ENCODE measurements at regions not wholly inside any gene's neighbourhood (a gene's known extent, or its start where the extent isn't known, plus 50 kb on each side); places are given as distances from the start of the nearest gene placed in this dataset.

- ATAC-seq (no peak), DNase-seq (ENCODE audit: low spot score) (no peak)
- Mint-ChIP-seq H3K36me3 (peaks cover 28% of the 10 kb centered on the region), H3K27me3 (ENCODE audit: low read depth) (peaks cover 8% of the 10 kb centered on the region), H3K4me3 (no peak overlapping the region), H3K9me3 (peaks cover 54% of the 10 kb centered on the region), H3K27ac (no peak overlapping the region), H3K4me1 (no peaks in the 10 kb centered on the region)
- POLR2A ChIA-PET, result no interaction called here
- CTCF ChIA-PET, result no interaction called here
- TF ChIP-seq E2F1 (CRISPR knock-in tag; IDR thresholded peaks at IDR 0.05) (no peak), ERG (CRISPR knock-in tag; IDR thresholded peaks at IDR 0.05) (no peak), ZNF396 (CRISPR knock-in tag; IDR thresholded peaks at IDR 0.05; ENCODE audit: borderline replicate concordance) (no peak), E2F4 (CRISPR knock-in tag; IDR thresholded peaks at IDR 0.05; ENCODE audit: borderline replicate concordance, low read depth) (no peak), PREB (CRISPR knock-in tag; IDR thresholded peaks at IDR 0.05; ENCODE audit: borderline replicate concordance) (no peak), ZNF232 (CRISPR knock-in tag; IDR thresholded peaks at IDR 0.05) (no peak), ZMAT4 (CRISPR knock-in tag; IDR thresholded peaks at IDR 0.05) (no peak), SOX15 (CRISPR knock-in tag; IDR thresholded peaks at IDR 0.05) (no peak), RORB (CRISPR knock-in tag; IDR thresholded peaks at IDR 0.05) (no peak), ZNF416 (CRISPR knock-in tag; IDR thresholded peaks at IDR 0.05) (no peak), ZNF425 (CRISPR knock-in tag; conservative IDR thresholded peaks at IDR 0.05) (no peak), GABPB1 (CRISPR knock-in tag; IDR thresholded peaks at IDR 0.05) (no peak), E2F5 (CRISPR knock-in tag; IDR thresholded peaks at IDR 0.05) (no peak)
Measured at GRCh38 chr15:23514484-23514883, 51.0 kb upstream of the MKRN3 start.

- no peak for ATAC-seq
- H3K27me3 Mint-ChIP-seq (ENCODE audit: low read depth), result peaks cover 53% of the 10 kb centered on the region
- H3K9me3 Mint-ChIP-seq, result peaks cover 75% of the 10 kb centered on the region
- TF ChIP-seq KAT7 (CRISPR knock-in tag; IDR thresholded peaks at IDR 0.05; ENCODE audit: borderline replicate concordance) (no peak), E2F4 (CRISPR knock-in tag; IDR thresholded peaks at IDR 0.05; ENCODE audit: borderline replicate concordance, low read depth) (no peak), FOXP1 (CRISPR knock-in tag; IDR thresholded peaks at IDR 0.05; ENCODE audit: borderline replicate concordance) (no peak), SOX15 (CRISPR knock-in tag; IDR thresholded peaks at IDR 0.05) (no peak), GRHL2 (CRISPR knock-in tag; IDR thresholded peaks at IDR 0.05; ENCODE audit: insufficient replicate concordance, severe bottlenecking) (no peak), ESRRA (CRISPR knock-in tag; IDR thresholded peaks at IDR 0.05; ENCODE audit: borderline replicate concordance) (no peak), RORB (CRISPR knock-in tag; IDR thresholded peaks at IDR 0.05) (no peak)
- ChIA-PET POLR2A (no interaction called here), CTCF (no interaction called here)
- no peak overlapping the region for H3K4me3 Mint-ChIP-seq
- H3K27ac Mint-ChIP-seq, result no peak overlapping the region
- peaks cover 42% of the 10 kb centered on the region for H3K36me3 Mint-ChIP-seq
- DNase-seq (ENCODE audit: low spot score), result no peak
- H3K4me1 Mint-ChIP-seq, result peaks cover 22% of the 10 kb centered on the region
Measured at GRCh38 chr15:23506762-23507161, 58.7 kb upstream of the MKRN3 start.
